Stimulated activated CD4-positive, alpha-beta T cell treated with anti-CD3 and anti-CD28 coated beads, Interleukin-2, amount 100 ng/mL, for 48 hours (primary cell): ENCODE measurements at regions not wholly inside any gene's neighbourhood (a gene's known extent, or its start where the extent isn't known, plus 50 kb on each side); places are given as distances from the start of the nearest gene placed in this dataset.
"Not testable (repeated sequence)": the region's sequence is repeated elsewhere in the genome, so short reads cannot be mapped to it uniquely, and the experiment has no call there.

ENCODE experiments used
- DNase-seq, 2 donors: peaks; one replicate each; pipeline ENCODE4 v3.0.0-alpha.2; 2020

- DNase-seq, result no peak
Measured at GRCh38 chr5:126233256-126233655, 190.0 kb upstream of the GRAMD2B start.

- DNase-seq, result no peak
Measured at GRCh38 chr5:126234563-126235195, 188.5 kb upstream of the GRAMD2B start.

- DNase-seq, result no peak
Measured at GRCh38 chr5:126235628-126236027, 187.6 kb upstream of the GRAMD2B start.

- no peak for DNase-seq
Measured at GRCh38 chr5:126236994-126237393, 186.2 kb upstream of the GRAMD2B start.

- DNase-seq, result no peak
Measured at GRCh38 chr5:126248611-126249010, 174.6 kb upstream of the GRAMD2B start.

- DNase-seq, result no peak
Measured at GRCh38 chr5:126251024-126251423, 172.2 kb upstream of the GRAMD2B start.

GRCh38 chr5:126253406-126253805, 169.8 kb upstream of the GRAMD2B start:
- no peak for DNase-seq

- DNase-seq, result no peak
Measured at GRCh38 chr5:126263591-126264184, 159.5 kb upstream of the GRAMD2B start.

- no peak for DNase-seq
Measured at GRCh38 chr5:126265917-126266316, 157.3 kb upstream of the GRAMD2B start.

- no peak for DNase-seq
Measured at GRCh38 chr5:126267438-126267837, 155.8 kb upstream of the GRAMD2B start.

GRCh38 chr5:126268697-126269315, 154.4 kb upstream of the GRAMD2B start:
- no peak for DNase-seq

GRCh38 chr5:126269511-126269910, 153.7 kb upstream of the GRAMD2B start:
- no peak for DNase-seq

GRCh38 chr5:126271141-126271540, 152.1 kb upstream of the GRAMD2B start:
- no peak for DNase-seq

- DNase-seq, result no peak
Measured at GRCh38 chr5:126274076-126274762, 149.0 kb upstream of the GRAMD2B start.

- no peak for DNase-seq
Measured at GRCh38 chr5:126274763-126275125, 148.5 kb upstream of the GRAMD2B start.

- no peak for DNase-seq
Measured at GRCh38 chr5:126277762-126278161, 145.4 kb upstream of the GRAMD2B start.

GRCh38 chr5:126280343-126280742, 142.9 kb upstream of the GRAMD2B start:
- no peak for DNase-seq

GRCh38 chr5:126280846-126281245, 142.4 kb upstream of the GRAMD2B start:
- DNase-seq, result no peak

- no peak for DNase-seq
Measured at GRCh38 chr5:126284977-126285696, 138.1 kb upstream of the GRAMD2B start.

GRCh38 chr5:126296121-126296520, 127.1 kb upstream of the GRAMD2B start:
- DNase-seq, result not testable (repeated sequence)

- DNase-seq, result no peak
Measured at GRCh38 chr5:126300293-126300692, 122.9 kb upstream of the GRAMD2B start.

- no peak for DNase-seq
Measured at GRCh38 chr5:126301056-126301455, 122.2 kb upstream of the GRAMD2B start.

GRCh38 chr5:126309860-126310259, 113.3 kb upstream of the GRAMD2B start:
- DNase-seq, result no peak
